ENCODE measurements at regions not wholly inside any gene's neighbourhood (a gene's known extent, or its start where the extent isn't known, plus 50 kb on each side); places are given as distances from the start of the nearest gene placed in this dataset.
"Not testable (repeated sequence)": the region's sequence is repeated elsewhere in the genome, so short reads cannot be mapped to it uniquely, and the experiment has no call there.

GRCh38 chr2:65583061-65583460 is 150.7 kb upstream of the SPRED2 start:
- FAIRE-seq: no peak

- no peak for FAIRE-seq
Observed at GRCh38 chr2:65582364-65582763, 150.0 kb upstream of the SPRED2 start.

DNA sequence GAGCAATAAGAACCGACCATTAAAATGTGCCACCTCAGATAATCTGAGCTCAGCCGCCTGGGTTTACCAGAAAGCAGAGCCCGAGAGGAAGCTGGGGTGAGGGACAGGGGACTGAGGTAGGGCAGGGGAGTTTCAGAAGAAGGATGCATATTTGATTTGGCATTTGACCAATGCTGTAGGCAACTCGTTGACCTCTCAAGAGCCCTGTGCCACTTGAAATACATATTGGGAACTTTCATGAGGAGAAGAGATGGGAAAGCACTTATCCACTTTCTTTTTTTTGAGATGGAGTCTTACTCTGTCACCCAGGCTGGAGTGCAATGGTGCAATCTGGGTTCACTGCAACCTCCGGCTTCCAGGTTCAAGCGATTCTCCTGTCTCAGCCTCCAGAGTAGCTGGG is 148.4 kb upstream of the SPRED2 start:
- FAIRE-seq: no peak

GRCh38 chr2:65579506-65580235 is 147.3 kb upstream of the SPRED2 start:
- no peak for FAIRE-seq

GRCh38 chr2:65577654-65578053 is 145.3 kb upstream of the SPRED2 start:
- no peak for FAIRE-seq

GRCh38 chr2:65576861-65577601 is 144.6 kb upstream of the SPRED2 start:
- FAIRE-seq: no peak

DNA sequence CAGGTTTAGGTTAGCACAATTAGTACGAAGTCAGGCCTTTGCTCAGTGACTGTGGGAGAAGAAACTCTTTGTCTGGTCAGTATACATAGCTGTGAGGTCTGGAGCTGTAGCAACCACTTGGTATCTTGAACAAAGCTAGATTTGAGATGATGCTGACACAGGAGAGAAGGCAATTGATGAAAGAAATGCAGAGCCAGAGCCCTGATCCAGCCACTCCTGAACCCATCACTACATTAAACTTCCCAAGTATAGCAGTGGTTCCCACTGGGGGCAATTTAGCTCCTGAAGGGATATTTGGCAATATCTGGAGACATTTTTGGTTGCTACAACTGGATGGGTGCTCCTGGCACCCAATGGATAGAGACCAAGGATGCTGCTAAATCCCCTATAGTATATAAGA is 143.9 kb upstream of the SPRED2 start:
- no peak for FAIRE-seq

DNA sequence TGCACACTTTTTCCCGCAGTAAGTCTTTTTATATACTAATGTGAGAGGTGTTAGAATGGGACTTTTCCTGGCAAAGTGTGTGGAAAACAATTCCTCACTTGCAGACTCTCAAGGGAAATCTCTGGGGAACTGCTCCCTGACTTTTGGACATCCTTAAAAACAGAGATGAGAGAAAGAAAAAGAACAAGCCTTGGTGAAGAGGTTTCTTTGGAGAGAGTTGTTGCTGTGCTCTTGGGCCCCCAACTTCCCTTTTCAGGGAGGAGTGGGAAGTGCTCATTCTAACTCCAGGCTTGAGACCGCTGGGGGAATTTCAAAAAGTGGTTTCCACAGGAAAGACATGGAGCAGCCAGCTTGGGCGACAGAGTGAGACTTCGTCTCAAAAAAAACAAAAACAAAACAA is 142.6 kb upstream of the SPRED2 start:
- FAIRE-seq: no peak

GRCh38 chr2:65568656-65569440 is 136.4 kb upstream of the SPRED2 start:
- FAIRE-seq: not testable (repeated sequence)

DNA sequence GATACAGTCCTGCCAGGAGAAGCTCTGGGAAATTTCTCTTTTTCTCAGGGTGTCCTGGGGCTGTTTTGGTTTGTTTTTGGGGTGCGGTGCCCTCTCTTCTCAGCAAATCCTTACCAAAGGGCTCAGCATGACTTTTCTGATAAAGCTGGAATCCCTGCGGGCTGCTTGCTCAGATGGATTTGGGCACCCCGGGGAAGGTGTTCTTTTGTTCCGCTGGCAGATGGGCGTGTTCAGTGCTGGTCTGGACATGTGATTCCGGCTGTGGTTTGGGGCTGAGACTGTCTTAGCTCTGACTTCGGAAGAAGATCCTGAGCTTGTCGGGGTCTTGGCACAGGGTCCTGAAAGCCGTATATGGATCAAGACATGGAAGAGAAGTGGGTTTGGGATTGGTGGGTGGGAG is 134.2 kb upstream of the SPRED2 start:
- no peak for FAIRE-seq

DNA sequence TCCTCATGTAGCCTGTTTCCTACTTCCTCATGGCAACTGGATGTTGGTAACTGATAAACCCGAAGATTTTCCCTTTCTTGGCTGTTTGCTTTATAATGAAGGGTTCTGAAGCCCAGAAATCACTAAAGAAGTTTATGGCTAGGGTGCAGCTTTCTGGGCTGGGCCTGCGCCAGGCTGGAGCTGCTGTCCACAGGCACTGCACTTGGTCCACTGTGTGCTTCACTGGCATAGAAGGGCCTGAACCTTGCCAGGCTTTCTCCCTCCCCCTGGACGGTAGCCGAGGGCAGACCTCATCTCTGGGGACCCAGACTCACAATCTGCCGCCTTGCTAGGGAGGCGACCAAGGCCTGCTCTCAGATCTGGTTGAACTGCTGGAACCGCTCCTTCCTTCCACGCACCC is 133.3 kb upstream of the SPRED2 start:
- FAIRE-seq: no peak

DNA sequence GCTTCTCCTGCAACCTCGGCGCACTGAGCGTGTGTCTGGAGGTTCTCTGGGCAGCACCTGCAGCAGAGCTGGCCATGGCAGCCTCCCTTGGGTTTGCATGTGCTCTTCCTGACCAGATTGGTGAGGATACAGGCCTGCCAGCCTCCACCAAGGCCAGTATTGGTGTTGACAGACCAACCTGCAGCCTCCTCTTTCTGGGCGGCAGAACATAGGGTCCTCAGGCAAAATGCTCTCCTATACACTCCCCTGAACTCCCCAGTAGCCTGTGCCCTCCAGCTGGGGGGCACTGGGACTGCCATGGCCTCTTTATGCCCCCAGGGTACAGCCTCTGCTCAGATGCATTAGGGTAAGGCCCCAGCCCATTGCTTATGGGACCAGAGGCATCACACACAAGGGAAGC is 131.9 kb upstream of the SPRED2 start:
- FAIRE-seq: no peak

- no peak for FAIRE-seq
Observed at GRCh38 chr2:65562890-65563289, 130.5 kb upstream of the SPRED2 start.

GRCh38 chr2:65558743-65559142 is 126.3 kb upstream of the SPRED2 start:
- FAIRE-seq: no peak

GRCh38 chr2:65557616-65558573 is 125.5 kb upstream of the SPRED2 start:
- no peak for FAIRE-seq

GRCh38 chr2:65554765-65555591 is 122.6 kb upstream of the SPRED2 start:
- no peak for FAIRE-seq

- no peak for FAIRE-seq
Observed at GRCh38 chr2:65553504-65554074, 121.2 kb upstream of the SPRED2 start.

DNA sequence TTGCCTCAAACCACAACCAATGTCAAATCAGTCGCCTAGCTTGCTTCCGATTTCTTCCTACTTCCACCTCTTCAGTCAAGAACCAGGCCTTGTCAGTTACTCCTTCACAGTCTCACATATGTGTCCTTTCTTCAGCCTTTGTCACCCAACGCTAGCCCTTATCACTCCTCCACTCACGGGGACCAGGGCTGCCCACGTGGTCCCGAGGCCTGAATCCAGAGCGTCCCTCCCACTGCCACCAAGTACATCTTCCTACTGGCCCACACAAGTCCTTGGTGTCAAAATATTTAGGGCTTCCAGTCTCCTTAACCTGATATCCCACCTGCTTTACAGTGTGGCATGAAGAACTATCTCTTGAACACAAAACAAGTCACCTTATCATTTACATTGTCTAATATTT is 119.1 kb upstream of the SPRED2 start:
- no peak for FAIRE-seq

- FAIRE-seq: no peak
Observed at GRCh38 chr2:65550246-65550645, 117.8 kb upstream of the SPRED2 start.

DNA sequence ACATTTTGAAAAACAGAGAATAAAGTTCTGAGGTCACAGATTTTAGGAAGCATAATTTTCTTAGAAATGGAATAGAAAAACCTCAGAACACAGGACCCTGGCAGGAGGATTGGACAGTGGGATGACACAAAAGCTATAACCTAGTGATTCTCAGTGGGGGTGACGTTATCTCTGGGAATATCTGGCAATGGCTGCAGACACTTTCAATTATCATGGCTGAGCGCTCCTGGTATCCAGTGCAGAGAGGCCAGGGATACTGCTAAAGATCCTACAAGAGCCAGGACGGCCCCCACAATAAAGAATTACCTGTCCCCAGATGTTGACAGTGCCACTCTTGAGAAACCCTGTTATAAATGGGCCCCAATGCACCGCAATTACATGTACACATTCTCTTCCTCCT is 117.2 kb upstream of the SPRED2 start:
- no peak for FAIRE-seq

DNA sequence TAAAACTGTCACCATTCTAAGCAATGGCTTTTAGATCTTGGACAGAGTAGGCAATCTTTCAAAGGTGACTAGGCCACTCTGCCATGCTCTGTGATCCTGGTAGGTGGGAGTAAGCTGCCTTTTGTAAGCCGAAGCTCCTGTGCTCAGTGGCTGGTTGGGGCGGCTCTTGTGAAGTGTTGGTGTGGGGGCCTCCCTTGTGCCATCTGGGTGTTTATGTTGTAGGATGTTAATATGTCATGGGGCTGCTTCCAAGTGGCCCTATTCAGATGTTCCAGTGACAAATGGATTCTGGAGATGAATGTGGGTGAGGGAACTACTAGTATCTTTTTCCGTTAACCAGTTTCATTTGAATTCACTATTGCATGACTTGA is 116.8 kb upstream of the SPRED2 start:
- no peak for FAIRE-seq
